GM23338 (cell line): ENCODE measurements at regions not wholly inside any gene's neighbourhood (a gene's known extent, or its start where the extent isn't known, plus 50 kb on each side); places are given as distances from the start of the nearest gene placed in this dataset.

Experiments
- ATAC-seq: fragments of 200-7000 bp; cut with Tn5 transposase; 3 replicates; pipeline ENCODE4 v1.9.1; 2020
- DNase-seq: peaks from one replicate; pipeline ENCODE4 v3.0.0-alpha.2; 2015; ENCODE audit warnings: low spot score
- H2AFZ ChIP-seq: fragments of 200-600 bp; sonication (generic); 2 replicates; pipeline ENCODE4 v1.8.0; 2016; ENCODE audit warnings: antibody characterized with exemption, mild to moderate bottlenecking, moderate library complexity
- H3F3A ChIP-seq: fragments of 200-600 bp; sonication (generic); replicated peaks from 2 replicates; pipeline ENCODE4 v1.8.0; 2017; ENCODE audit warnings: antibody characterized with exemption, mixed run types, low read depth
- H3K27ac ChIP-seq: fragments of 200-600 bp; sonication (generic); 2 replicates; pipeline ENCODE4 v1.6.1; 2016; ENCODE audit warnings: low read depth
- H3K27me3 ChIP-seq: fragments of 200-600 bp; sonication (generic); 2 replicates; pipeline ENCODE4 v1.8.0; 2016; ENCODE audit warnings: mild to moderate bottlenecking, mixed run types, moderate library complexity; ENCODE audit not compliant: insufficient read depth
- H3K36me3 ChIP-seq: fragments of 200-600 bp; sonication (generic); 2 replicates; pipeline ENCODE4 v1.8.0; 2016; ENCODE audit warnings: mild to moderate bottlenecking; ENCODE audit not compliant: insufficient read depth
- H3K4me1 ChIP-seq: fragments of 200-600 bp; sonication (generic); 2 replicates; pipeline ENCODE4 v1.8.0; 2016; ENCODE audit warnings: mild to moderate bottlenecking, moderate library complexity; ENCODE audit not compliant: insufficient read depth
- H3K4me2 ChIP-seq: fragments of 200-600 bp; sonication (generic); 2 replicates; pipeline ENCODE4 v1.7.1; 2017; ENCODE audit warnings: mixed run types
- H3K4me3 ChIP-seq: fragments of 200-600 bp; sonication (generic); 2 replicates; pipeline ENCODE4 v1.6.1; 2016; ENCODE audit warnings: mixed run types
- H3K79me2 ChIP-seq: fragments of 200-600 bp; sonication (generic); replicated peaks from 2 replicates; pipeline ENCODE4 v1.8.0; 2017; ENCODE audit warnings: mild to moderate bottlenecking; ENCODE audit not compliant: insufficient read depth
- H3K9me2 ChIP-seq: fragments of 200-600 bp; sonication (generic); 2 replicates; pipeline ENCODE4 v1.8.0; 2017; ENCODE audit not compliant: insufficient read depth
- H4K20me1 ChIP-seq: fragments of 200-600 bp; sonication (generic); replicated peaks from 2 replicates; pipeline ENCODE4 v1.8.0; 2017; ENCODE audit warnings: mild to moderate bottlenecking; ENCODE audit not compliant: insufficient read depth
- H3K27ac Mint-ChIP-seq: 2 replicates; pipeline ENCODE4 v1.8.0; 2020; ENCODE audit warnings: inconsistent platforms, mild to moderate bottlenecking, moderate library complexity, mixed read lengths
- H3K27me3 Mint-ChIP-seq: 3 replicates; pipeline ENCODE4 v1.8.0; 2022; ENCODE audit warnings: low read depth, mild to moderate bottlenecking, moderate library complexity, mixed read lengths, inconsistent platforms; ENCODE audit not compliant: insufficient read depth, poor library complexity
- H3K36me3 Mint-ChIP-seq: 3 replicates; pipeline ENCODE4 v1.8.0; 2021; ENCODE audit warnings: low read depth, mild to moderate bottlenecking, inconsistent platforms, moderate library complexity, mixed read lengths
- H3K4me1 Mint-ChIP-seq: 3 replicates; pipeline ENCODE4 v1.8.0; 2020; ENCODE audit warnings: mild to moderate bottlenecking, inconsistent platforms, mixed read lengths
- H3K4me3 Mint-ChIP-seq: 3 replicates; pipeline ENCODE4 v1.8.0; 2021; ENCODE audit warnings: moderate library complexity, mild to moderate bottlenecking, inconsistent platforms, mixed read lengths
- H3K9me3 Mint-ChIP-seq: 3 replicates; pipeline ENCODE4 v1.8.0; 2020; ENCODE audit warnings: moderate library complexity, mild to moderate bottlenecking, inconsistent platforms, mixed read lengths
- ETS1 ChIP-seq: IDR thresholded peaks from 2 replicates; pipeline ENCODE4 v1.6.1; 2016; ENCODE audit warnings: antibody characterized with exemption
- EZH2 ChIP-seq: fragments of 200-600 bp; sonication (generic); IDR thresholded peaks from one replicate; pipeline ENCODE4 v1.8.0; 2017; ENCODE audit warnings: antibody characterized with exemption, mild to moderate bottlenecking, low read depth; ENCODE audit not compliant: unreplicated experiment
- EZH2phosphoT487 ChIP-seq: fragments of 200-600 bp; sonication (generic); IDR thresholded peaks from one replicate; pipeline ENCODE4 v1.8.1; 2018; ENCODE audit warnings: antibody characterized with exemption; ENCODE audit not compliant: unreplicated experiment
- JUNB ChIP-seq: IDR thresholded peaks from one replicate; pipeline ENCODE4 v1.6.1; 2016; ENCODE audit warnings: antibody characterized with exemption; ENCODE audit not compliant: unreplicated experiment
- NANOG ChIP-seq: IDR thresholded peaks from 2 replicates; pipeline ENCODE4 v1.6.1; 2016; ENCODE audit warnings: antibody characterized with exemption, borderline replicate concordance
- STAT1 ChIP-seq: IDR thresholded peaks from one replicate; pipeline ENCODE4 v1.6.1; 2016; ENCODE audit warnings: antibody characterized with exemption; ENCODE audit not compliant: unreplicated experiment
- ZNF114 ChIP-seq: fragments of 250-450 bp; sonication (Bioruptor Pico); IDR thresholded peaks from 2 replicates; pipeline ENCODE4 v1.5.0; 2020; ENCODE audit warnings: mild to moderate bottlenecking, moderate library complexity
- ZNF331 ChIP-seq: fragments of 250-450 bp; sonication (Bioruptor Pico); IDR thresholded peaks from 2 replicates; pipeline ENCODE4 v1.5.0; 2020; ENCODE audit warnings: low read depth, mild to moderate bottlenecking, moderate library complexity
- ZNF462 ChIP-seq: fragments of 250-450 bp; sonication (Bioruptor Pico); IDR thresholded peaks from 2 replicates; pipeline ENCODE4 v1.5.0; 2020; ENCODE audit warnings: mild to moderate bottlenecking, moderate library complexity
- TF ChIP-seq, protein P1 (sequence below): IDR thresholded peaks from one replicate; pipeline ENCODE4 v1.6.1; 2018; ENCODE audit warnings: antibody characterized with exemption; ENCODE audit not compliant: unreplicated experiment
- TF ChIP-seq, protein P2 (sequence below), 2 experiments: fragments of 200-600 bp in 1 of 2; sonication (generic) in 1 of 2; conservative IDR thresholded peaks; 2 replicates each; pipeline versions ENCODE4 v1.5.1 to v1.6.1; 2016 to 2017; ENCODE audit warnings: antibody characterized with exemption in 2 of 2, low read depth in 2 of 2, mild to moderate bottlenecking in 2 of 2, moderate library complexity in 1 of 2

DNA sequence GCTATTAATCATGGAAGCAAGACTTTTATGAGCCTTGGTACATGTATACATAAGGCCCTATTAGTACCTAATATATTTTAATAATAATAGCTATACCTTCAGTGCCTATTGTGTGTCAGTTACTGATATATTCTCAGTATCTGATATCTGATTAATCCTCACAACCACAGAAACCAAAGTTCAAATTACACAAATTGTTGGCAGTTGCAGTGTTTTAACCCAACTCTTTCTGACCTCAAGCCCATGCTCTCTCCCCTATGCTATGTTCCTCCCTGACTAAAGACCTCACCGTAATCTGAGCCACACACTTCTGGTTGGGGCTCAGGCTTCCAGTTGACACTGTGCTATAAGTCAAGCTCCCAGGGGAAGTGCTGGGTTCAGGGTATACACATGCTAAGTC lies 214.4 kb downstream of the SPTSSA start:
- Histone ChIP-seq H3K9me2 (peaks cover 6% of the 10 kb centered on the region; the same call in 1 of the 2 replicates), H3K27me3 (no peaks in the 10 kb centered on the region), H3K4me2 (no peak overlapping the region), H4K20me1 (no peaks in the 10 kb centered on the region), H3K27ac (no peak overlapping the region), H3K36me3 (no peaks in the 10 kb centered on the region), H3K4me3 (no peak overlapping the region), H3K79me2 (no peaks in the 10 kb centered on the region), H2AFZ (no peak overlapping the region), H3F3A (no peaks in the 10 kb centered on the region), H3K4me1 (no peaks in the 10 kb centered on the region)
- no peaks in the 10 kb centered on the region; the same call in 2 of the 3 replicates for H3K9me3 Mint-ChIP-seq
- DNase-seq (no peak), ATAC-seq (no peak)
- H3K4me1 Mint-ChIP-seq, result no peaks in the 10 kb centered on the region; the same call in 1 of the 3 replicates
- no peaks in the 10 kb centered on the region for H3K36me3 Mint-ChIP-seq
- H3K4me3 Mint-ChIP-seq, result no peak overlapping the region
- no peak for TF ChIP-seq EZH2
- no peak for TF ChIP-seq ZNF114 (CRISPR knock-in tag)
- TF ChIP-seq ZNF462 (CRISPR knock-in tag), result no peak
- TF ChIP-seq NANOG, result no peak
- no peak for TF ChIP-seq EZH2phosphoT487
- TF ChIP-seq, protein P1, sequence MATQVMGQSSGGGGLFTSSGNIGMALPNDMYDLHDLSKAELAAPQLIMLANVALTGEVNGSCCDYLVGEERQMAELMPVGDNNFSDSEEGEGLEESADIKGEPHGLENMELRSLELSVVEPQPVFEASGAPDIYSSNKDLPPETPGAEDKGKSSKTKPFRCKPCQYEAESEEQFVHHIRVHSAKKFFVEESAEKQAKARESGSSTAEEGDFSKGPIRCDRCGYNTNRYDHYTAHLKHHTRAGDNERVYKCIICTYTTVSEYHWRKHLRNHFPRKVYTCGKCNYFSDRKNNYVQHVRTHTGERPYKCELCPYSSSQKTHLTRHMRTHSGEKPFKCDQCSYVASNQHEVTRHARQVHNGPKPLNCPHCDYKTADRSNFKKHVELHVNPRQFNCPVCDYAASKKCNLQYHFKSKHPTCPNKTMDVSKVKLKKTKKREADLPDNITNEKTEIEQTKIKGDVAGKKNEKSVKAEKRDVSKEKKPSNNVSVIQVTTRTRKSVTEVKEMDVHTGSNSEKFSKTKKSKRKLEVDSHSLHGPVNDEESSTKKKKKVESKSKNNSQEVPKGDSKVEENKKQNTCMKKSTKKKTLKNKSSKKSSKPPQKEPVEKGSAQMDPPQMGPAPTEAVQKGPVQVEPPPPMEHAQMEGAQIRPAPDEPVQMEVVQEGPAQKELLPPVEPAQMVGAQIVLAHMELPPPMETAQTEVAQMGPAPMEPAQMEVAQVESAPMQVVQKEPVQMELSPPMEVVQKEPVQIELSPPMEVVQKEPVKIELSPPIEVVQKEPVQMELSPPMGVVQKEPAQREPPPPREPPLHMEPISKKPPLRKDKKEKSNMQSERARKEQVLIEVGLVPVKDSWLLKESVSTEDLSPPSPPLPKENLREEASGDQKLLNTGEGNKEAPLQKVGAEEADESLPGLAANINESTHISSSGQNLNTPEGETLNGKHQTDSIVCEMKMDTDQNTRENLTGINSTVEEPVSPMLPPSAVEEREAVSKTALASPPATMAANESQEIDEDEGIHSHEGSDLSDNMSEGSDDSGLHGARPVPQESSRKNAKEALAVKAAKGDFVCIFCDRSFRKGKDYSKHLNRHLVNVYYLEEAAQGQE, result no peak
- TF ChIP-seq, protein P2, sequence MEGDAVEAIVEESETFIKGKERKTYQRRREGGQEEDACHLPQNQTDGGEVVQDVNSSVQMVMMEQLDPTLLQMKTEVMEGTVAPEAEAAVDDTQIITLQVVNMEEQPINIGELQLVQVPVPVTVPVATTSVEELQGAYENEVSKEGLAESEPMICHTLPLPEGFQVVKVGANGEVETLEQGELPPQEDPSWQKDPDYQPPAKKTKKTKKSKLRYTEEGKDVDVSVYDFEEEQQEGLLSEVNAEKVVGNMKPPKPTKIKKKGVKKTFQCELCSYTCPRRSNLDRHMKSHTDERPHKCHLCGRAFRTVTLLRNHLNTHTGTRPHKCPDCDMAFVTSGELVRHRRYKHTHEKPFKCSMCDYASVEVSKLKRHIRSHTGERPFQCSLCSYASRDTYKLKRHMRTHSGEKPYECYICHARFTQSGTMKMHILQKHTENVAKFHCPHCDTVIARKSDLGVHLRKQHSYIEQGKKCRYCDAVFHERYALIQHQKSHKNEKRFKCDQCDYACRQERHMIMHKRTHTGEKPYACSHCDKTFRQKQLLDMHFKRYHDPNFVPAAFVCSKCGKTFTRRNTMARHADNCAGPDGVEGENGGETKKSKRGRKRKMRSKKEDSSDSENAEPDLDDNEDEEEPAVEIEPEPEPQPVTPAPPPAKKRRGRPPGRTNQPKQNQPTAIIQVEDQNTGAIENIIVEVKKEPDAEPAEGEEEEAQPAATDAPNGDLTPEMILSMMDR (conservative IDR thresholded peaks at IDR 0.05; ENCODE audit: low read depth in 2 of 2), result no peak
- TF ChIP-seq ZNF331, result no peak
- no peak for TF ChIP-seq STAT1
- TF ChIP-seq JUNB, result no peak
- TF ChIP-seq ETS1, result no peak
- H3K27me3 Mint-ChIP-seq, result no peaks in the 10 kb centered on the region
- no peak overlapping the region for H3K27ac Mint-ChIP-seq
